Sigmoid colon (tissue), 3 donors: ENCODE measurements at regions not wholly inside any gene's neighbourhood (a gene's known extent, or its start where the extent isn't known, plus 50 kb on each side); places are given as distances from the start of the nearest gene placed in this dataset.

Experiments used
- CTCF ChIP-seq, 4 experiments: fragments of 450-650 bp in 3 of 4; fragments of 200-600 bp in 1 of 4; IDR thresholded peaks; one replicate each; pipeline ENCODE4 v1.5.1; 2016 to 2019; ENCODE audit warnings: antibody characterized with exemption in 4 of 4, mild to moderate bottlenecking in 3 of 4, moderate library complexity in 2 of 4
- POLR2A ChIP-seq, 2 donors: fragments of 450-650 bp; IDR thresholded peaks; one replicate each; pipeline ENCODE4 v1.6.1; 2016; ENCODE audit warnings: antibody characterized with exemption in 2 of 2, mild to moderate bottlenecking in 2 of 2, moderate library complexity in 2 of 2

GRCh38 chr12:89072294-89073026, 279.8 kb downstream of the DUSP6 start:
- TF ChIP-seq CTCF (IDR thresholded peaks at IDR 0.05), result no peak
- TF ChIP-seq POLR2A (IDR thresholded peaks at IDR 0.05), result no peak
